NCI-H1694 treated with DMSO at 0.1 percent for 48 hours (cell line): ENCODE measurements at regions not wholly inside any gene's neighbourhood (a gene's known extent, or its start where the extent isn't known, plus 50 kb on each side); places are given as distances from the start of the nearest gene placed in this dataset.
A peak's percentile ranks its signal among the peaks of the same experiment; 100 is the strongest.
"Not testable (repeated sequence)": the region's sequence is repeated elsewhere in the genome, so short reads cannot be mapped to it uniquely, and the experiment has no call there.

Experiments used
- DNase-seq: peaks from one replicate; lab custom pipeline; 2025; lab: John Stamatoyannopoulos, UW

DNA sequence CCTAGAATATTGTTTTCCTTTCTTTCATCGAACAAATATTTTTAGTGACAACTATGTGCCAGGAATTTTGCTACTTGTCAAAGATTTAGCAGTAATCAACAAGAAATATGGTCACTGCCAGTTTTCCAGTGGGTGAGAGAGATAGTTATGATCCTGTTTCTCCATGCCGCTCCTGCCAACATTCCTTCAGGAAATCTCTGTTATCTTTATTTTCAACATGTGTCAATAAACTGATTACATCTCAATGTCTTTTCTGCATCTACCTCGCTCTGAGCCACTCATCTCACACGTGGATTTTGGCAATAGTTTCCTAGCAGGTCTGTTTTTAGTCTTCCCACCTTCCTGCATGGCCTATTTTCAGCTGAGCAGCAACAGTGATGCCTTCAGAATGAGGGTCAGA lies 650.0 kb upstream of the STXBP6 start:
- no peak for DNase-seq

GRCh38 chr14:25698111-25698510 lies 648.2 kb upstream of the STXBP6 start:
- DNase-seq, result no peak

GRCh38 chr14:25696176-25696575 lies 646.2 kb upstream of the STXBP6 start:
- no peak for DNase-seq

GRCh38 chr14:25685004-25685403 lies 635.1 kb upstream of the STXBP6 start:
- no peak for DNase-seq

- DNase-seq, result no peak
These were observed 631.0 kb upstream of the STXBP6 start for GRCh38 chr14:25680934-25681333.

DNA sequence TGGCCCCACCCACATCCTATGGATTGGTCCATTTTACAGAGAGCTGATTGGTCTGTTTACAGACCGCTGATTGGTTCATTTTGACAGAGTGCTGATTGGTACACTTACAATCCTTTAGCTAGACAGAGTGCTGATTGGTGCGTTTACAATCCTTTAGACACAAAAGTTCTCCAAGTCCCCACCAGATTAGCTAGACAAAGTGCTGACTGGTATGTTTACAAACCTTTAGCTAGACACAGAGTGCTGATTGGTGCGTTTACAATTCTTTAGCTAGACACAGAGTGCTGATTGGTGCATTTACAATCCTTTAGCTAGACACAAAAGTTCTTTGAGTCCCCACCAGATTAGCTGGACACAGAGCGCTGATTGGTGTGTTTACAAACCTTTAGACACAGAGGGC lies 630.6 kb upstream of the STXBP6 start:
- DNase-seq, result not testable (repeated sequence)

- no peak for DNase-seq
These were observed 627.2 kb upstream of the STXBP6 start for GRCh38 chr14:25677111-25677510.

GRCh38 chr14:25667387-25667786 lies 617.4 kb upstream of the STXBP6 start:
- no peak for DNase-seq

DNA sequence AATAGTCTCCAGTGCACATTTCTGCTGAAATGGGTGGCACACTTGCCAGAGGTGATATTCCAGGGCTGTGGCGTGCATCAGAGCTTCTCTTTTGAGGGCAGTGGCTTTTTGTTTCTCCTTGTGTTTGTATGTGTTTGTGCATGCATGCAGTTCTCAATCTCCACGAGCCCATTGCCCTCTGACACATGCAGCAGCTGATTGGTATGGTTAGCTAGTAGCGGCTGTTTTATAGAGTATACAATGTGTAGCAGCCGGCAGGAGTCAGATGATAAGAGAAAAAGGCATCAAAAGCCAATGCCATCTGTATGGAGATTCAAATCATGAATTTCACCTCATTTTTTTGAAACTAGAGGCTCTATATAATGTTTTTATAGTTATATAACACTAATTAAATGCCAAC lies 616.9 kb upstream of the STXBP6 start:
- DNase-seq, result no peak

DNA sequence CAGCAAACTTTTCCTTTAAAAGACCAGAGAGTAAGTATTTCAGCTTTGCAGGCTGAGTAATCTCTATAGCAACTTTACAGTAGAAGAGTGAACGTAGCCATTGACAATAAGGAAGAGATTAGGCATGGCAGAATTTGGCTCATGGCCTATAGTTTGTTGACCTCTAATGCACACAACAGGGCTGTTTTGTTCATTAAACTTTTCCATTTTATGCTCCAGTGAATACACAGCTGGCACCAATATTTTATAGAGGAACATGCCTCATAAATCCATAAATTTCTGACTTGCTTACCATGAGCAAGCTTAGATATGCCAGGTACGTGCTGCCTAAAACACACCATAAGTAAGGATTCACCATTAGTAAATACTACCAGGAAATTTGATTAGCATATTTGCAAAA lies 609.0 kb upstream of the STXBP6 start:
- peak; percentile 93 for DNase-seq

DNA sequence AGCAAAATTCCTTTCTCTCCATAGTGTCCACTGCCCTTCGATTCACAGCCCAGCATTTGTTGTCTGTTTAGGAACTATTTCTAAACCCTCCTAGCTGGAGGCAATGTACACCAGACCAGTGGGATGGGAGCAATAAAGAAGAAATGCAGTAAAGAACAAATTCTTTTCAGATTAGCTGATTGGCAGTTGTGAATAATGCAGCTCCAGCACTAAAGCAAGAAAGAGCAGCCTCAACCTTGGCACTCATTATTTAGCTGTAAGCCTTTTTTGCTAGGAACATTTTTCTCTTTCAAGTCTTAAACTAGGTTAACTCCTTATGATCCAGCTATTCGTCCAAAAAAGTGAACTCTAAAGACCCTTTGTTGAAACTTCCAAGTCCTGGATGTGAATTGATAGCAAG lies 580.5 kb upstream of the STXBP6 start:
- DNase-seq, result no peak

GRCh38 chr14:25628978-25629377 lies 579.0 kb upstream of the STXBP6 start:
- DNase-seq, result no peak

DNA sequence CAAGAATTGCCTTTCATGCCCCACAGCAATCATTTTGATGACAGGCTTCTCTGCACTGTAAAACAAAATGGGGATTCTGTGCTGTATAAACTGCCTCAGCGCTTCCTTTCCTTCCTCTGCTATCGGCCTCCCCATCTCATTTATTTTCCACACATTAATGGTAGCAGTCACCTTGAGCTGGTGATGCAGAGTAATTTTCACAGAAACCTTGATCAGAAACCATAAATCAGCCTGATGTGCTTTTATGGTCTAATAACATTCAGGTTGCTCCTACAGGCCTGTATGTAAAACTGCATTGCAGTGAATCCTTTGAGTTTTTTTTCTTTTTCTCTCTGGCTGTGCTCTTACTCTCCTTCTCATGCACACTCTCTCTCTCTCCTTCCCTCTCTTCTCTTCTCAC lies 578.4 kb upstream of the STXBP6 start:
- DNase-seq, result no peak

- no peak for DNase-seq
These were observed 577.0 kb upstream of the STXBP6 start for GRCh38 chr14:25626986-25627385.

- no peak for DNase-seq
These were observed 572.8 kb upstream of the STXBP6 start for GRCh38 chr14:25622763-25623162.

DNA sequence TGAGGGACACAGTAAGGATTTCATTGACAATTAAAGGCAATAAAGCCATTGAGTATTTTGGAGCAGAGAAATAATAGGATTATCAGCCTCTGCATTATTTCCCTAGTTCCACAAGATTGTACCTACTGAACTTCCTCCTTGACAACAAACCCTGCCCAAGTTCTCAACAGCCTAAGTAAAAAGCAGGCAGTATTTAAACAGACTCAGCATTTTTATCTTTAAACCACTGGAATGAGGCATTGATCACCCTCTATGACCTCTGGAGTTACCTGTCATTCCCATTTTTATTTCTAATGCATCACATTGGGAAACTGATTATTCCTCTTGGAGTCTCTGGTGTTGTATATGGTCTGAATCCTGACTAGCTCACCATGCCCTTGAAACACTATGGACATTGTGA lies 570.6 kb upstream of the STXBP6 start:
- no peak for DNase-seq

DNA sequence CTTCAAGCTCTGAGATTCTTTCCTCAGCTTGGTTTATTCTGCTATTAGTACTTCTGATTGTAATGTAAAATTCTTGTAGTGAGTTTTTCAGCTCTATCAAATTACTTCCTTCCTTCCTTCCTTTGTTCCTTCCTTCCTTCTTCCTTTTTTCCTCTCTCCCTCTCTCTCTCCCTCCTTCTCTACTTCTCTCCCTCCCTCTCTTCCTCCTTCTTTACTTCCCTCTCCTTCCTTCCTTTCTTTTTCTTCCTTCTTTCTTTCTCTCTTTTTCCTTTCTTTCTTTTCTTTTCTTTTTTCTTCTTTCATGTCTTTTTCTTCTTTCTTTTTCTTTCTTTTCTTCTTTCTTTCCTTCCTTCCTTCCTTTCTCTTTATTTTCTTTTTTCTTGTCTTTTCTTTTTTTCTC lies 565.2 kb upstream of the STXBP6 start:
- DNase-seq, result no peak

- peak; percentile 53 for DNase-seq
These were observed 557.2 kb upstream of the STXBP6 start for GRCh38 chr14:25607192-25607591.

DNA sequence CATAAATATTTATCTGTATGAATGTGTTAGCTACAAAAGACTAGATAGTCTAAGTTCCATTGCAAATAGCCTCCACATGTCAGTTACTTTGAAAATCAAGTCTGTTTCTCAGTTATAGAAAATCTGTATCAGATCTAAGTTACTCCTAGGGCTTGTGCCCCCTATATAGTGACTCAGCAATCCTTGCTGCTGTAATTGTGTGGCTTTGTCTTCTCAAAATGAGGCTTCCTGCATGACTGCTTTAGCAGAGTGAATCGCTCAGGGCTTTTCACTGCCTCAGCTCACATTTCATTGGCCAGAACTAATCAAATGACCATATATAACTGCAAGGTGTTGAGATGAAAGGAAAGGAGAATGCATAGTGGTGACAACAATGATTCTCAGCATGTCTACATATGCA lies 552.2 kb upstream of the STXBP6 start:
- no peak for DNase-seq

DNA sequence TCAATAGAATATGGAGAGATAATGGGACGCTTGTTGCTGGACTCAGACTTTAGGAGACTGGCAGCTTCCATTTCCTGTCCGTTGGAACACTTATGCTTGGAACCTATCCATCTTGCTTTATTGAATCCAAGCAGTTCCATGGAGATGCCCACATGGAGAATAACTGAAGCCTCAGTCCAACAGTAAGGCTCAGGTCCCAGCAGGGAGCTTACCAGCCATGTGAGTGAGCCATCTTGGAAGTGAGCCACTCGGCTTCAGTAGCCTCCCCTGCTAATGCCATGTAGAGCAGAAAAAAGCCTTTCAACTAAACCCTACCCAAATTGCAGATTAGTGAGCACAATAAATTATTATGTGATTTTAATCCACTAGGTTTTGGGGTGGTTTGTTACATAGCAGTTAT lies 538.8 kb upstream of the STXBP6 start:
- no peak for DNase-seq

GRCh38 chr14:25574628-25575325 lies 524.8 kb upstream of the STXBP6 start:
- DNase-seq, result no peak

GRCh38 chr14:25570483-25570882 lies 520.5 kb upstream of the STXBP6 start:
- no peak for DNase-seq

- no peak for DNase-seq
These were observed 507.5 kb upstream of the STXBP6 start for GRCh38 chr14:25557466-25557865.

- DNase-seq, result no peak
These were observed 502.9 kb upstream of the STXBP6 start for GRCh38 chr14:25552826-25553225.

GRCh38 chr14:25551674-25552073 lies 501.7 kb upstream of the STXBP6 start:
- DNase-seq, result no peak
